Effector memory CD8-positive, alpha-beta T cell (primary cell): ENCODE measurements at regions not wholly inside any gene's neighbourhood (a gene's known extent, or its start where the extent isn't known, plus 50 kb on each side); places are given as distances from the start of the nearest gene placed in this dataset.
"Not testable (repeated sequence)": the region's sequence is repeated elsewhere in the genome, so short reads cannot be mapped to it uniquely, and the experiment has no call there.

Experiments used
- ATAC-seq: fragments of 150-1000 bp; cut with Tn5 transposase; replicated peaks from 2 replicates; pipeline ENCODE4 v1.10.0; 2021; ENCODE audit warnings: mild to moderate bottlenecking, moderate library complexity
- DNase-seq, 3 experiments: peaks; one replicate each; pipeline ENCODE4 v3.0.0; 2021
- H3K27ac Mint-ChIP-seq, 2 donors: one replicate each; pipeline ENCODE4 v1.8.0; 2022; ENCODE audit warnings: mild to moderate bottlenecking in 2 of 2, mixed read lengths in 2 of 2, moderate library complexity in 2 of 2
- H3K27me3 Mint-ChIP-seq, 2 donors: one replicate each; pipeline ENCODE4 v1.8.0; 2022; ENCODE audit warnings: mixed read lengths in 2 of 2
- H3K36me3 Mint-ChIP-seq: one replicate; pipeline ENCODE4 v1.8.0; 2022; ENCODE audit warnings: mild to moderate bottlenecking, moderate library complexity, mixed read lengths; ENCODE audit not compliant: insufficient read depth
- H3K4me1 Mint-ChIP-seq, 2 donors: one replicate each; pipeline ENCODE4 v1.8.0; 2022; ENCODE audit warnings: low read depth in 2 of 2, mixed read lengths in 2 of 2
- H3K4me3 Mint-ChIP-seq, 2 donors: one replicate each; pipeline ENCODE4 v1.8.0; 2022; ENCODE audit warnings: mild to moderate bottlenecking in 2 of 2, mixed read lengths in 2 of 2, moderate library complexity in 2 of 2
- H3K9me3 Mint-ChIP-seq, 2 donors: one replicate each; pipeline ENCODE4 v1.8.0; 2022; ENCODE audit warnings: mixed read lengths in 2 of 2

DNA sequence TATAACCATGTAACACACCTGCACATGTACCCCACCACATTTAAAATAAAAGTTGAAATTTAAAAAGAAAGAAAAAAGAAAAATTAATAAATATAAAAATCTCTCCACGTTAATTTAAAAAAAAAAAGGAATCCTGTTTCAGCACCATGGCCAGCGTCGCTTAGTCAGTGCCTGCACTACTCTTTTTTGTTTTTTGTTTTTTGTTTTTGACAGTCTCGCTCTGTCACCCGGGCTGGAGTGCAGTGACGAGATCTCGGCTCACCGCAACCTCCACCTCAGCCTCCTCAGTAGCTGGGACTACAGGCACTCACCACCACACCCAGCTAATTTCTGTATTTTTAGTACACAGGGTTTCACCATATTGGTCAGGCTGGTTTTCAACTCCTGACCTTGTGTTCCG, 835.9 kb downstream of the UQCRFS1 start:
- ATAC-seq, result no peak
- Mint-ChIP-seq H3K9me3 (peaks cover 0 to under 1% of the 10 kb centered on the region in 2 donors), H3K27ac (no peak overlapping the region), H3K4me3 (no peak overlapping the region), H3K4me1 (no peaks in the 10 kb centered on the region), H3K36me3 (peaks cover 4% of the 10 kb centered on the region), H3K27me3 (peaks cover 0 to 6% of the 10 kb centered on the region in 2 donors)
- DNase-seq, result no peak

DNA sequence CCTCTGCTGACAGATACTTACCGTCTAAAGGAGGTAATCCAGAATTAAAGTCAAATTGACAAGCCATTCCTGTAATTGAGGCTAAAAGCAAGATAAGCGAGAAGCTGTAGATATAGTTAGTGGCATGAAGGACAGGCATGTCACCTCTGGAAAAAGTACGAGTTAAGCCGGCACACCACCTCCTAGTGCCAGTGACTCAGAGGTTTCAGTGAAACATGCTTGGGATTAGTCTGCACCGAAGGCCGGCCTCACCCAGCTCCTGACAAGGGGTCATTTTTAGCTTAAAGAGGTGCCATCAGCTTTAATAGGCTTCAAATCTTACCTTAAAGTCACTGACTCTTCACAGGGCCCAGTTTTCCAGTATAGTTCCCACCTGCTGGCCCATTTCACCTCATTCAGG, 838.0 kb downstream of the UQCRFS1 start:
- DNase-seq (no peak), ATAC-seq (no peak)
- Mint-ChIP-seq H3K4me1 (no peaks in the 10 kb centered on the region), H3K27me3 (no peaks in the 10 kb centered on the region), H3K36me3 (peaks cover 4% of the 10 kb centered on the region), H3K27ac (no peak overlapping the region), H3K9me3 (peaks cover 3 to 7% of the 10 kb centered on the region in 2 donors), H3K4me3 (no peak overlapping the region)

DNA sequence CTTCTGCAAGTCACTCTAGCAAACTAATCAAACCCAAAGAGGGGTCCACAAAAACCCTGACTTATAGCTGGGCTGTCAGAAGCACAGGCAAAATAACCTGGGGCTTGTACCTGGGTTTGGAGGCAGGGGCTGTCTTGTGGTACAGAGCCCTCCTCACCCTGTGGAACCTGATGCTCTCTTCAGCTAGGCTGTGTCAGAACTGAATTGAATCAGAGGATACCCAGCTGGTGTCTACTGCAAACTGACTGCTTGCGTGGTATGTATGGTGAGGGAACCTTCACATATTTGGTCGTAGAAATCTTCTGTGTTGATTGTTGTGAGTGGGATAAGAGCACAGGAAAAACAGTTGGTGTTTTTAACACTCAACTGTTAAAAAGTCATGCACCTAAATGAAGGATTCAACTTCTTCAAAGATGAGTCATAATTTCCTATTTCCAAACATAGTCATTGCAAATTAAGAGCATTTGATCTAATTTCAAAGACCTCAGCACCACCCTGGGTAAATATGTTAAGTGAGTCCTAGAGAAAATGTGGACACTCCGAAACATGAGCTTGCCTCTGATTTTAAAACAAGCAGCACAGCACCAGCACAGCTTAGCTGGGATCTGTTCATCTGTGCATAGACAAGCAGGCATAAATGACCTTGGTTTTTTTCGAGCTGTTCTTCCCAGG, 840.2 kb downstream of the UQCRFS1 start:
- no peak overlapping the region for H3K27ac Mint-ChIP-seq
- H3K36me3 Mint-ChIP-seq, result peaks cover 4% of the 10 kb centered on the region
- peaks cover 3 to 7% of the 10 kb centered on the region in 2 donors for H3K9me3 Mint-ChIP-seq
- H3K4me3 Mint-ChIP-seq, result no peak overlapping the region
- H3K4me1 Mint-ChIP-seq, result no peaks in the 10 kb centered on the region
- ATAC-seq (no peak), DNase-seq (no peak)
- H3K27me3 Mint-ChIP-seq, result no peaks in the 10 kb centered on the region

DNA sequence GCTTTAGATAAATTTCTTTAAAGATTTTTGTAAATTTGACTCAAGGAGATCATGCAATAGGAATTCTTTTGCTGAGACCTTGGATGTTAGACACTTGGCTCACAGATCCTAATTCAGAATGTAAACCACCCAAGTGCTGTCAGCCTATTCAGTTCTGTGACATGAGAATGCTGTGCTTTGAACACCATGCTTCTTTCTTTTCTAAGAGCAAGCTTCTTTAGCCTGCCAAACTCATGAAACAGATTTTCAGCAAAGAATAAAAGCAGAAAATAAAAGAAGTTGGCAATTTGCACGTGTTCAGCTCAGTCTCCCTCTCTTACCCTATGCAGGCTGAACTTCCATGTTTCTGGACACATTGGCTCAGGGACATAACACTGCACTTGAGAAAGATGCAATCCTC, 845.8 kb downstream of the UQCRFS1 start:
- Mint-ChIP-seq H3K36me3 (no peaks in the 10 kb centered on the region), H3K4me1 (no peaks in the 10 kb centered on the region), H3K27me3 (no peaks in the 10 kb centered on the region), H3K4me3 (no peak overlapping the region), H3K9me3 (peaks cover 3 to 14% of the 10 kb centered on the region in 2 donors), H3K27ac (no peak overlapping the region)
- no peak for DNase-seq
- ATAC-seq, result no peak

DNA sequence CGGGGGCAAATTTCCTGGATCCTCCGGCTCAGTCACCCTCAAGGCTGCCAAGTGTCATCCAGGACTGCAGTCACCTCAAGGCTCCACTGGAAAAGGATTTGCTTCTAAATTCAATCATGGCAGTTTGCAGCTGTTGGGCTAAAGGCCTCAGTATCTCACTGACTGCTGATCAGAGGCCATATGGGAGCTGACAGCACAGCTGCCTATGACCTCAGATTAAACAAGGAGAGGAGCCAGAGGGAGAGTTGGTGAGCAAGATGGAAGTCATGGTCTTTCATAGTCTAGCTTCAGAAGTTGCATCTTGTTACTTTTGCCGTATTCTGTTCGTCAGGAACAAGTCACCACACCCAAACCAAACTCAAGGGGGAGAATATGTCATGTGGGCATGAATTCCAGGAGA, 849.7 kb downstream of the UQCRFS1 start:
- H3K4me3 Mint-ChIP-seq, result no peak overlapping the region
- ATAC-seq (no peak), DNase-seq (no peak)
- H3K27me3 Mint-ChIP-seq, result no peaks in the 10 kb centered on the region
- H3K36me3 Mint-ChIP-seq, result no peaks in the 10 kb centered on the region
- no peak overlapping the region for H3K27ac Mint-ChIP-seq
- peaks cover 0 to 7% of the 10 kb centered on the region in 2 donors for H3K9me3 Mint-ChIP-seq
- H3K4me1 Mint-ChIP-seq, result no peaks in the 10 kb centered on the region

DNA sequence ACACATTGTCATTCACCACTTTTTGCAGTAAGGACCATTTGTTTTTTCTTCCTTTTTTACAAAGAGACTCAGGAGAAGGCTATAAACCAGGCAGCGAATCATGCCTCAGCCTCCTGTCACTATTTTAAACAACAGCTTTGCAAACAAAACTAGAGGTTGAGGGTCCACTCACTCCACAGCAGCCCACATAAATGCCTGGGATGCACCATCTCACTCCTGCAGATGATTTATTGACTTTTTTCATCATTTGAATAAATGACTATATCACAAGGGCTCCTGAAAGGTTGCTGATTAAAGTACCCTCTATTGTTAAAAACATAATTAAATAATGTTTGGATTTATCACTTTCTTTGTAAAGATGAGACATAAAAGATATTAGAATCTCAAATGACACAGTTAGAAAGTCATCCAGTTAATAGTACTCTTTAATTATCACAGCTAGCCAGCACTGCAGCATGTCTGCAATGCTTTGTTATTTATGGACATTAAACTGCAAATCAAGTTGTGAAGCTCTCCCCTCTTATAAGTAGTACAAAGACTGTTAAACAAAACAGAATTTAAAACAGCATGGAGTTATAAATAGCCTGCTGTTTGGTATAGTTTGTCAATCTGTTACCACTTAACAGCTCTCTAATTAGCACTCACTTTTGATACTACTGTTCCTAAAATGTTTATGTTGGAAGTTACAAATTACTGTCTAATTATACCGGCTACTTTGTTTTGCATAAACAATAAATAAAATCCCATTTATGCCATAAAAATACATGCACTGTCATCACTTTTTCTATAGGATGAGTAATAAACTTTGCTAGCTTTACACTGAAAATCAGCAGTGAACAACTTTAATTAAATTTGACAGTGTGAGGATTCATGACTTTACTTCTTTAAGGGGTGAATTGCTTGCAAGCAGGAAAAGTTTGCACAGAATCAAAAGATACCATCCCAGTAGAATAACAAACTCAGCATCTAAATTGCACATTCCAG, 853.2 kb downstream of the UQCRFS1 start:
- DNase-seq, result no peak
- H3K4me1 Mint-ChIP-seq, result no peaks in the 10 kb centered on the region
- ATAC-seq, result no peak
- H3K36me3 Mint-ChIP-seq, result no peaks in the 10 kb centered on the region
- H3K27me3 Mint-ChIP-seq, result no peaks in the 10 kb centered on the region
- H3K27ac Mint-ChIP-seq, result no peak overlapping the region
- H3K9me3 Mint-ChIP-seq, result peaks cover 0 to 7% of the 10 kb centered on the region in 2 donors
- no peak overlapping the region for H3K4me3 Mint-ChIP-seq

DNA sequence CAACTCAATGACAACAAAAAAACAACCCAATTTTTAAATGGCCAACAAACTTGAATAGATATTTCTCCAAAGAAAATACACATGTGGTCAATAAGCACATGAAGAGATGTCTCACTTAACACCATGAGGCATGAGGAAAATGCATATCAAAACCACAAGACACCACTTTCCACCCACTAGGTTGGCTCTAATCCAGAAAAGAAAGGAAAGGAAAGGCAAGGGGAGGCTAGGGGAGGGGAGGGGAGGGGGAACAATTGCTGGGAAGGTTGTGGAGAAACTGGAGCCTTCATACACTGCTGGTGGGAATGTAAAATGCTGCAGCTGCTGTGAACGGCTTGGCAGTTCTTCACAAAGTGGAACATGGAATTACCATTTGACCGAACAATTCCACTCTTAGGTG, 854.3 kb downstream of the UQCRFS1 start:
- no peak for DNase-seq
- no peak for ATAC-seq
- H3K4me1 Mint-ChIP-seq, result no peaks in the 10 kb centered on the region
- no peaks in the 10 kb centered on the region for H3K27me3 Mint-ChIP-seq
- H3K27ac Mint-ChIP-seq, result no peak overlapping the region
- no peaks in the 10 kb centered on the region for H3K36me3 Mint-ChIP-seq
- no peak overlapping the region for H3K4me3 Mint-ChIP-seq
- peaks cover 0 to 11% of the 10 kb centered on the region in 2 donors for H3K9me3 Mint-ChIP-seq

DNA sequence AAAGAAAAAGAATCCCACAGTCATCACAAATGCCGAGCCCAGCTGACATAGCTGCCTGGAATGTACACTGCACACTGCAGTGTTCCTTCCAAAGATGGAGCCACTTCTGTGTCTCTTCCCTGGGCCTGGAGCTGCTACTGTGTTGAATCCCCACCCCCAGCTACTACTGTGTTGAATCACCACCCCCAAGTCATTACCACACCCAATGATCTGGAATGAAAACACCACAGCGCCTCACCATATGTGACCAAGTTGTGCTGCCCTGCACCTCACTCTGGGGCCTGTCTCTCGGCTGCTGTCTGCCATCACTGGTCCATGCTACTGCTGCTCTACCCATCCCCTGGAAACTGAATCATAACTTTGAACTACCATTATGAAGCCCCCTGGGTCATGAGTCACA, 861.2 kb downstream of the UQCRFS1 start:
- ATAC-seq, result no peak
- Mint-ChIP-seq H3K4me3 (no peak overlapping the region), H3K27ac (no peak overlapping the region), H3K27me3 (no peaks in the 10 kb centered on the region), H3K36me3 (no peaks in the 10 kb centered on the region), H3K4me1 (no peaks in the 10 kb centered on the region), H3K9me3 (peaks cover 3 to 21% of the 10 kb centered on the region in 2 donors)
- DNase-seq, result no peak

DNA sequence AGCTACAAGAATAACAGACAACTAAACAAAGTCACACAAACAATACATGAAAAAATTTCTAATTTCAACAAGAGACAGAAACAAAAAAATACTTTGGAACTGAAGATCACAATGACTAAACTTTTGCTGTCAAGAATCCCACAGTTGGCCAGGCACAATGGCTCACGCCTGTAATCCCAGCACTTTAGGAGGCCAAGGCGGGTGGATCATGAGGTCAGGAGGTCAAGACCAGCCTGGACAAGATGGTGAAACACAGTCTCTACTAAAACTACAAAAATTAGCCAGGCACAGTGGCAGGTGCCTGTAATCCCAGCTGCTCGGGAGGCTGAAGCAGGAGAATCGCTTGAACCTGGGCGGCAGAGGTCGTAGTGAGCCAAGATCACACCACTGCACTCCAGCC, 861.6 kb downstream of the UQCRFS1 start:
- not testable (repeated sequence) for DNase-seq, H3K27ac Mint-ChIP-seq, H3K4me3 Mint-ChIP-seq, H3K36me3 Mint-ChIP-seq, H3K4me1 Mint-ChIP-seq, H3K27me3 Mint-ChIP-seq, ATAC-seq
- peaks cover 3 to 21% of the 10 kb centered on the region in 2 donors for H3K9me3 Mint-ChIP-seq

DNA sequence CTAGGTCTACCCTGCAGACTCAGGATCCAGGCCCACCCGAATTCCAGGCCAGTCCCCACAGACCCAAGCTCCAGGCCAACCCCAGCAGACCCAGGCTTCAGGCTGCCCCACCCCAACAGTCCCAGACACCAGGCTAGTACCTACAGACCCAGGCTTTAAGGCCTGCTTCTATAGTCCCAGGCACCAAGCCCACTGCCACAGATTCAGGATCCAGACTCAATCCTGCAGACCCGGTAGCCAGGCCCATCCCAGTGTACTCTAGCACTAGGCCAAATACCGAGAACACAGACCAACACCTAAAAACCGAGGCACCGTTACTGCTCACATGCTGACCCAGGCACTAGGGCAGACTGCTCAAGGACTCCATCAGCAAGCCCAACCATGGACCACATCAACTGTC, 862.3 kb downstream of the UQCRFS1 start:
- H3K9me3 Mint-ChIP-seq, result peaks cover 3 to 21% of the 10 kb centered on the region in 2 donors
- DNase-seq (no peak), ATAC-seq (no peak)
- no peaks in the 10 kb centered on the region for H3K36me3 Mint-ChIP-seq
- H3K4me3 Mint-ChIP-seq, result no peak overlapping the region
- no peak overlapping the region for H3K27ac Mint-ChIP-seq
- no peaks in the 10 kb centered on the region for H3K27me3 Mint-ChIP-seq
- no peaks in the 10 kb centered on the region for H3K4me1 Mint-ChIP-seq

DNA sequence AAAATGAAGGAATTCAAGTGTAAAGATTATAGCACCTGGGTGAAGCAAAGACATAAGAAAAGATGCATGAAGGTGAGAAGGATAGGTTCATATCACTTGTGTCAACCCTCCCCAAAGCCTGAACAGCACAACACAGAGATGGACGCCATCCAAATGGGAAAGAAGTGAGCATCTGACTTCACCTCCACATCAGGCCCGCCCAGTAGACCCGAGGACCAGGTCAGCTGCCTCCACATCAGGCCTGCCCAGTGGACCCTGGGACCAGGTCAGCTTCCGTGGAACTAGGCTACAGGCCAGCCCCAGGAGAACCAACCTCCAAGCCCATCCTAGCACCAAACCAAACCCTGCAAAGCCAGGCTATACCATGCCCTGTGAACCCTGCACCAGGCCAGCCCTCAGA, 862.9 kb downstream of the UQCRFS1 start:
- Mint-ChIP-seq H3K36me3 (no peaks in the 10 kb centered on the region), H3K4me3 (no peak overlapping the region), H3K27me3 (no peaks in the 10 kb centered on the region), H3K27ac (no peak overlapping the region), H3K9me3 (peaks cover 3 to 21% of the 10 kb centered on the region in 2 donors), H3K4me1 (no peaks in the 10 kb centered on the region)
- DNase-seq (no peak), ATAC-seq (no peak)

DNA sequence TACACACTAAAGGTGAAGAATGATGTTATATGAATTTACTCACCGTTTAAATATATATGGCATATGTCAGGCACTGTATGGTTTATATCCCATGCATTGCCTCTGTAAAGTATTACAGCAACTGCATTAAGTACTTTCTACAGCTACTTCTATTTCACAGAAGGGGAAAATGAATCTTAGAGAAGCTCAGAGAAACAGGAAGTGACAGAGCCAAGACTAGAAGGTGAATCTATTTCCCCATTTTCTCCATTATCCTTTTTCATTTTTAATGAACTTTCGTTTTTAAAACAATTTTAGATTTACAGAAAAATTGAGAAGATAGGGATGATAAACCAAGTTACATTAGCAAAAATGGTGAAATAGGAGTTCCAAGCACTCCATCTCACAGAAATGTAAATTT, 863.3 kb downstream of the UQCRFS1 start:
- Mint-ChIP-seq H3K27me3 (no peaks in the 10 kb centered on the region), H3K9me3 (peaks cover 3 to 21% of the 10 kb centered on the region in 2 donors), H3K4me3 (no peak overlapping the region), H3K27ac (no peak overlapping the region), H3K36me3 (no peaks in the 10 kb centered on the region), H3K4me1 (no peaks in the 10 kb centered on the region)
- ATAC-seq (no peak), DNase-seq (no peak)

DNA sequence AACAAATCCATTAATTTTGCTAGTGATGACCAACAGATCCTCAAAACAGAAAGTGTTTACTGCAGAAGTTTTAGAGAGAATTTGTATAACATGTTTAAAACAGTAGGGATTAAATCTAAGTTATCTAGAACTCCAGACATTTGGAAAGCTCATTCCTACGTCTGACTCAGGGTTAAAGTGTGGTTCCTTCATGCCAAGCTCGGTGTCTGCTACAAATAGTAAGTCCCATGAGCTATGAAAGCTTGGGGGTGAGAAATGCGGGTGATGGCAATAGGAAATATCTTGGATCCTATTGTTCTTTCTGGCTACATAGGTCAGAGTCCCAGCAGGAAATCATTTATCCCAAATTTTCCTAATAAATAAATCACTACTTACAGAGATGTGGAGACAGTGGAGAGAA, 867.1 kb downstream of the UQCRFS1 start:
- no peak for DNase-seq
- ATAC-seq, result no peak
- Mint-ChIP-seq H3K4me3 (no peak overlapping the region), H3K36me3 (no peaks in the 10 kb centered on the region), H3K27me3 (no peaks in the 10 kb centered on the region), H3K4me1 (no peaks in the 10 kb centered on the region), H3K9me3 (peaks cover 0 to 16% of the 10 kb centered on the region in 2 donors), H3K27ac (no peak overlapping the region)

DNA sequence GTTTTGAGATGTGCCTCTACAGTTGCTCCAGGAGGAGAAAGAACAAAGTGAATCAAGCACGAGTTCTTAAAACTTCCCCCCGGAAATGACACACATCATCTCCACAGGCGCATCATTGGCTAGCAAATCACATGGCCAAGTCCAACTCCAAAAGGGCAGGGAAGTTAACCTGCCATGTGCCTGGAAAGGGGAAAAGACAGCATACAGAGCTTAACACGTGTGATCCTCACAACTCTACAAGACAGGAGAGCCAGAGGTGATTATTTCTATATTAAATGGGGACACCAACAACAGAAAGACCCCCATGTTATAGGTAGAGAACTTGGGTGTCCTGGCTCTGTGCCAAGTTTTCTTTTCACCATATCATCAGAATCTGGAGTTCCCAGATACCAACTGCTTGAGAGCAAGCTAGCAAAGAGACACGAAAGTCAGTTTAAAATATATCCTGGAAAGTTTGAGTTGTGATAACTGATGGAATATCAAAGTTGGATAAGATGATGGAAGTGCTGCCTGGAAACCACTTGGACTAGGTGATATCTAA, 871.1 kb downstream of the UQCRFS1 start:
- H3K27me3 Mint-ChIP-seq, result no peaks in the 10 kb centered on the region
- no peak for ATAC-seq
- peaks cover 2 to 17% of the 10 kb centered on the region in 2 donors for H3K9me3 Mint-ChIP-seq
- DNase-seq, result no peak
- no peak overlapping the region for H3K27ac Mint-ChIP-seq
- no peak overlapping the region for H3K4me3 Mint-ChIP-seq
- no peaks in the 10 kb centered on the region for H3K36me3 Mint-ChIP-seq
- H3K4me1 Mint-ChIP-seq, result no peaks in the 10 kb centered on the region
